SK-N-SH treated with all-trans-retinoic acid at 6 μM for 48 hours (cell line): ENCODE measurements at regions not wholly inside any gene's neighbourhood (a gene's known extent, or its start where the extent isn't known, plus 50 kb on each side); places are given as distances from the start of the nearest gene placed in this dataset.

ENCODE experiments used
- ATAC-seq: fragments of 200-7000 bp; cut with Tn5 transposase; 3 replicates; pipeline ENCODE4 v1.9.1; 2020; ENCODE audit warnings: mild to moderate bottlenecking, moderate library complexity
- ARNTL ChIP-seq: fragments of 450-650 bp; formaldehyde crosslinking; IDR thresholded peaks from 2 replicates; pipeline ENCODE4 v1.5.0; 2020; ENCODE audit warnings: low read depth, mild to moderate bottlenecking, moderate library complexity, borderline replicate concordance
- BACH2 ChIP-seq: fragments of 250-450 bp; sonication (Bioruptor Pico); IDR thresholded peaks from 2 replicates; pipeline ENCODE4 v1.9.0; 2021; ENCODE audit warnings: mild to moderate bottlenecking, borderline replicate concordance
- CREB5 ChIP-seq: fragments of 250-450 bp; sonication (Bioruptor Pico); IDR thresholded peaks from 2 replicates; pipeline ENCODE4 v1.5.1; 2020; ENCODE audit warnings: low read depth, mild to moderate bottlenecking, moderate library complexity
- CSDC2 ChIP-seq: fragments of 250-450 bp; sonication (Bioruptor Pico); IDR thresholded peaks from 2 replicates; pipeline ENCODE4 v1.5.0; 2020; ENCODE audit warnings: mild to moderate bottlenecking, moderate library complexity
- CSRNP3 ChIP-seq: fragments of 250-450 bp; sonication (Bioruptor Pico); IDR thresholded peaks from 2 replicates; pipeline ENCODE4 v1.5.1; 2021; ENCODE audit warnings: mild to moderate bottlenecking, moderate library complexity
- ESRRG ChIP-seq: fragments of 250-450 bp; sonication (Bioruptor Pico); IDR thresholded peaks from 2 replicates; pipeline ENCODE4 v1.6.1; 2021; ENCODE audit warnings: mild to moderate bottlenecking
- GLIS3 ChIP-seq: fragments of 250-450 bp; sonication (Bioruptor Pico); IDR thresholded peaks from 2 replicates; pipeline ENCODE4 v1.5.0; 2020; ENCODE audit warnings: mild to moderate bottlenecking, moderate library complexity
- ISL1 ChIP-seq: fragments of 250-450 bp; sonication (Bioruptor Pico); IDR thresholded peaks from 2 replicates; pipeline ENCODE4 v2.1.2; 2022; ENCODE audit warnings: mild to moderate bottlenecking, moderate library complexity
- OSR1 ChIP-seq: fragments of 250-450 bp; sonication (Bioruptor Pico); IDR thresholded peaks from 2 replicates; pipeline ENCODE4 v1.8.0; 2022; ENCODE audit warnings: moderate library complexity, mild to moderate bottlenecking, inconsistent platforms
- PATZ1 ChIP-seq: fragments of 250-450 bp; sonication (Bioruptor Pico); IDR thresholded peaks from 2 replicates; pipeline ENCODE4 v1.8.0; 2020; ENCODE audit warnings: mild to moderate bottlenecking, moderate library complexity, borderline replicate concordance
- POU6F1 ChIP-seq: fragments of 250-450 bp; sonication (Bioruptor Pico); IDR thresholded peaks from 2 replicates; pipeline ENCODE4 v1.8.0; 2021; ENCODE audit warnings: low read depth, mild to moderate bottlenecking, moderate library complexity, borderline replicate concordance
- PPARA ChIP-seq: fragments of 250-450 bp; sonication (Bioruptor Pico); IDR thresholded peaks from 2 replicates; pipeline ENCODE4 v1.5.0; 2020; ENCODE audit warnings: mild to moderate bottlenecking, borderline replicate concordance
- SNAI2 ChIP-seq: fragments of 250-450 bp; sonication (Bioruptor Pico); IDR thresholded peaks from 2 replicates; pipeline ENCODE4 v1.5.0; 2020; ENCODE audit warnings: mild to moderate bottlenecking, moderate library complexity
- TCF4 ChIP-seq: fragments of 250-450 bp; sonication (Bioruptor Pico); IDR thresholded peaks from 2 replicates; pipeline ENCODE4 v1.8.0; 2021; ENCODE audit warnings: mild to moderate bottlenecking, moderate library complexity, borderline replicate concordance
- TOX ChIP-seq: fragments of 250-450 bp; sonication (Bioruptor Pico); IDR thresholded peaks from 2 replicates; pipeline ENCODE4 v1.8.0; 2021; ENCODE audit warnings: mild to moderate bottlenecking, moderate library complexity, borderline replicate concordance
- TSHZ2 ChIP-seq: fragments of 250-450 bp; sonication (Bioruptor Pico); IDR thresholded peaks from 2 replicates; pipeline ENCODE4 v1.5.0; 2020; ENCODE audit warnings: mild to moderate bottlenecking, moderate library complexity
- ZFP3 ChIP-seq: fragments of 250-450 bp; sonication (Bioruptor Pico); IDR thresholded peaks from 2 replicates; pipeline ENCODE4 v1.5.0; 2020; ENCODE audit warnings: mild to moderate bottlenecking, moderate library complexity
- ZFP30 ChIP-seq: fragments of 450-650 bp; formaldehyde crosslinking; IDR thresholded peaks from 2 replicates; pipeline ENCODE4 v1.5.0; 2022; ENCODE audit warnings: mild to moderate bottlenecking, moderate library complexity
- ZNF565 ChIP-seq: fragments of 450-650 bp; formaldehyde crosslinking; conservative IDR thresholded peaks from 2 replicates; pipeline ENCODE4 v1.5.0; 2020; ENCODE audit warnings: low read depth, mild to moderate bottlenecking, moderate library complexity
- ZNF70 ChIP-seq: fragments of 450-650 bp; formaldehyde crosslinking; IDR thresholded peaks from 2 replicates; pipeline ENCODE4 v1.5.0; 2020; ENCODE audit warnings: mild to moderate bottlenecking, moderate library complexity
- ZNF8 ChIP-seq: fragments of 450-650 bp; formaldehyde crosslinking; IDR thresholded peaks from 2 replicates; pipeline ENCODE4 v1.5.0; 2020; ENCODE audit warnings: mild to moderate bottlenecking, moderate library complexity

GRCh38 chr2:209095432-209095831, 328.4 kb upstream of the MAP2 start:
- TF ChIP-seq BACH2 (CRISPR knock-in tag), result no peak
- no peak for TF ChIP-seq CSDC2
- no peak for TF ChIP-seq GLIS3
- no peak for TF ChIP-seq ZFP3 (CRISPR knock-in tag)

GRCh38 chr2:209097168-209097567, 326.7 kb upstream of the MAP2 start:
- no peak for ATAC-seq
- TF ChIP-seq ZFP30 (CRISPR knock-in tag) (no peak), OSR1 (CRISPR knock-in tag) (no peak), ZNF8 (CRISPR knock-in tag) (no peak), CSDC2 (no peak), TCF4 (CRISPR knock-in tag) (no peak), SNAI2 (CRISPR knock-in tag) (no peak), PPARA (CRISPR knock-in tag) (no peak), ZFP3 (CRISPR knock-in tag) (no peak), PATZ1 (CRISPR knock-in tag) (no peak), ESRRG (CRISPR knock-in tag) (no peak), ZNF70 (CRISPR knock-in tag) (no peak), ISL1 (CRISPR knock-in tag) (no peak)

More at GRCh38 chr2:209095432-209095831, 328.4 kb upstream of the MAP2 start:
- ATAC-seq, result no peak

GRCh38 chr2:209102319-209102718, 321.5 kb upstream of the MAP2 start:
- TF ChIP-seq ZNF565 (CRISPR knock-in tag) (no peak), ZFP30 (CRISPR knock-in tag) (no peak), ZFP3 (CRISPR knock-in tag) (no peak), ESRRG (CRISPR knock-in tag) (no peak), CREB5 (CRISPR knock-in tag) (no peak), OSR1 (CRISPR knock-in tag) (no peak), GLIS3 (no peak), TSHZ2 (no peak), ZNF8 (CRISPR knock-in tag) (no peak), TCF4 (CRISPR knock-in tag) (no peak), PATZ1 (CRISPR knock-in tag) (no peak), TOX (no peak), SNAI2 (CRISPR knock-in tag) (no peak)

GRCh38 chr2:209113026-209113425, 310.8 kb upstream of the MAP2 start:
- no peak for ATAC-seq
- TF ChIP-seq GLIS3 (no peak), ARNTL (CRISPR knock-in tag) (no peak), PATZ1 (CRISPR knock-in tag) (no peak), CSDC2 (no peak), ZNF70 (CRISPR knock-in tag) (no peak), ZNF565 (CRISPR knock-in tag) (no peak), TCF4 (CRISPR knock-in tag) (no peak), POU6F1 (CRISPR knock-in tag) (no peak), CREB5 (CRISPR knock-in tag) (no peak), PPARA (CRISPR knock-in tag) (no peak), CSRNP3 (no peak)

More at GRCh38 chr2:209102319-209102718, 321.5 kb upstream of the MAP2 start:
- no peak for ATAC-seq
